Upper lobe of left lung (tissue), 6 donors: ENCODE measurements at regions not wholly inside any gene's neighbourhood (a gene's known extent, or its start where the extent isn't known, plus 50 kb on each side); places are given as distances from the start of the nearest gene placed in this dataset.

Experiments
- ATAC-seq, 2 donors: fragments of 200-7000 bp; cut with Tn5 transposase; one replicate each; pipeline ENCODE4 v1.9.1; 2022; ENCODE audit warnings: mild to moderate bottlenecking in 2 of 2, moderate library complexity in 2 of 2; ENCODE audit not compliant: low FRiP score in 2 of 2
- DNase-seq, 2 donors: peaks; one replicate each; pipeline ENCODE4 v3.0.0-alpha.2; 2019 to 2020
- H3K27ac ChIP-seq, 4 donors: fragments of 200-600 bp; sonication (generic); one replicate each; pipeline ENCODE4 v1.5.1; 2016 to 2019
- H3K27me3 ChIP-seq, 4 donors: fragments of 200-600 bp; sonication (generic); one replicate each; pipeline ENCODE4 v1.5.1; 2017 to 2019
- H3K36me3 ChIP-seq, 4 donors: fragments of 200-600 bp; sonication (generic); one replicate each; pipeline ENCODE4 v1.5.1; 2016 to 2019
- H3K4me1 ChIP-seq, 4 donors: fragments of 200-600 bp; sonication (generic); one replicate each; pipeline ENCODE4 v1.5.1; 2018 to 2019
- H3K4me3 ChIP-seq, 4 donors: fragments of 200-600 bp; sonication (generic); one replicate each; pipeline ENCODE4 v1.5.1; 2017 to 2019; ENCODE audit warnings: mild to moderate bottlenecking in 2 of 4, moderate library complexity in 1 of 4
- H3K9me3 ChIP-seq, 4 donors: fragments of 200-600 bp; sonication (generic); one replicate each; pipeline ENCODE4 v1.5.1; 2018 to 2019
- EP300 ChIP-seq, 4 donors: sonication (generic); formaldehyde crosslinking; IDR thresholded peaks; one replicate each; pipeline ENCODE4 v1.5.1; 2017; ENCODE audit warnings: antibody characterized with exemption in 4 of 4, control low read depth in 2 of 4
- POLR2A ChIP-seq, 4 donors: fragments of 450-650 bp; IDR thresholded peaks; one replicate each; pipeline ENCODE4 v1.5.1; 2016 to 2017; ENCODE audit warnings: antibody characterized with exemption in 4 of 4, mild to moderate bottlenecking in 2 of 4
- POLR2AphosphoS5 ChIP-seq, 2 donors: sonication (generic); formaldehyde crosslinking; IDR thresholded peaks; one replicate each; pipeline ENCODE4 v1.5.1; 2017; ENCODE audit warnings: antibody characterized with exemption in 2 of 2
- WGBS, 2 donors: methylation state at CpG; one replicate each; pipeline ENCODE4 v1.1.5; 2017 to 2018; 5-methylcytosine and 5-hydroxymethylcytosine counted together
- TF ChIP-seq, protein P1 (sequence below), 6 experiments: fragments of 450-650 bp in 4 of 6; fragments of 200-600 bp in 2 of 6; sonication (generic) in 2 of 6; IDR thresholded peaks; one replicate each; pipeline ENCODE4 v1.5.1; 2016 to 2019; ENCODE audit warnings: antibody characterized with exemption in 6 of 6
- donor health status: DM: no; HTN: no; CAD: no; lungs with moderate emphysema.
- donor health status: DM: no; HTN: yes; CAD: no; lungs with severe emphysema.

DNA sequence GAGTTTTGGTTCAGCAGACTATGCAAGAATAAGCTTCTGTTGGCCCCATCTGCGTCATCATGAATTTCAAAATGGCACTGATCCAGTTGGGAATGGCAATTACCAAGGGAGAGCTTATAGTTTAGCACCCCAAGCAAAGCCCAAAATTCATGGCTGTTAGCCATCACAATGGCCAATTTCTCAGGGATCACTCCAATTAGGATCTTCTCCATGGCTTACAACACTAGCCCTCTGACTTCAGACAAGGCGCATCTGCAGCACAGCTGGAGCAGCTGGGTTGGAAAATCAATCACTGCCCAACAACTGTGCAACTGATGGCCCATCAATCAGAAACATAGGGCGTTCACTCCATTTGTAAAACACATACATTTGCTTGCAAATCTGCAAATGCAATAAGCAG, 273.6 kb downstream of the SRBD1 start:
- Histone ChIP-seq H3K36me3 (no peaks in the 10 kb centered on the region), H3K4me1 (no peaks in the 10 kb centered on the region), H3K4me3 (no peak overlapping the region), H3K9me3 (no peaks in the 10 kb centered on the region), H3K27me3 (no peaks in the 10 kb centered on the region), H3K27ac (no peak overlapping the region)
- TF ChIP-seq POLR2AphosphoS5 (IDR thresholded peaks at IDR 0.05) (no peak), EP300 (IDR thresholded peaks at IDR 0.05) (no peak), POLR2A (IDR thresholded peaks at IDR 0.05) (no peak)
- TF ChIP-seq, protein P1, sequence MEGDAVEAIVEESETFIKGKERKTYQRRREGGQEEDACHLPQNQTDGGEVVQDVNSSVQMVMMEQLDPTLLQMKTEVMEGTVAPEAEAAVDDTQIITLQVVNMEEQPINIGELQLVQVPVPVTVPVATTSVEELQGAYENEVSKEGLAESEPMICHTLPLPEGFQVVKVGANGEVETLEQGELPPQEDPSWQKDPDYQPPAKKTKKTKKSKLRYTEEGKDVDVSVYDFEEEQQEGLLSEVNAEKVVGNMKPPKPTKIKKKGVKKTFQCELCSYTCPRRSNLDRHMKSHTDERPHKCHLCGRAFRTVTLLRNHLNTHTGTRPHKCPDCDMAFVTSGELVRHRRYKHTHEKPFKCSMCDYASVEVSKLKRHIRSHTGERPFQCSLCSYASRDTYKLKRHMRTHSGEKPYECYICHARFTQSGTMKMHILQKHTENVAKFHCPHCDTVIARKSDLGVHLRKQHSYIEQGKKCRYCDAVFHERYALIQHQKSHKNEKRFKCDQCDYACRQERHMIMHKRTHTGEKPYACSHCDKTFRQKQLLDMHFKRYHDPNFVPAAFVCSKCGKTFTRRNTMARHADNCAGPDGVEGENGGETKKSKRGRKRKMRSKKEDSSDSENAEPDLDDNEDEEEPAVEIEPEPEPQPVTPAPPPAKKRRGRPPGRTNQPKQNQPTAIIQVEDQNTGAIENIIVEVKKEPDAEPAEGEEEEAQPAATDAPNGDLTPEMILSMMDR (IDR thresholded peaks at IDR 0.05) = no peak
- 81 to 93% methylated on average over 3 of the region's 3 CpGs for WGBS, 2 donors
- ATAC-seq (no peak), DNase-seq (no peak)

DNA sequence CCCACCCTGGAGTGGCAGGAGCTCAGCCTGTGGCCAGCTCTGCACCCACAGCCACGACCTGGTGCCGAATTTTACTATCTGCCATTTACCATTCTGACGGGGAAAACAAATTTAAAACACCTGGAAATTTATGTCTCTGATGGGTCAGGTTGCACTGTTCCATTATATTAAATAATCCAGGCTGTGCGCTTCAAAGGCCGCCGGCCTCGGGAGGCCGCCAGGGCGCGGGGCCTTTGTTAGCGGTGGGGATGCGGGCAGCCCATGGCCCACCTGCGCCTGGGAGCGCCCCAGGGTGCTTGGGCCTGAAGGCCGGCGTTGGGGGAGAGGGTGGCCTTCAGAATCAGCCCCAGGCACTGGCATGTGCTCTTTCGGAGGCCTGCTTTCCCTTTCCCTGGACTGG, 276.9 kb downstream of the SRBD1 start:
- Histone ChIP-seq H3K36me3 (no peaks in the 10 kb centered on the region), H3K9me3 (no peaks in the 10 kb centered on the region), H3K27ac (no peak overlapping the region), H3K4me3 (no peak overlapping the region), H3K4me1 (peaks cover 0 to 19% (median 10%) of the 10 kb centered on the region in 4 donors), H3K27me3 (no peaks in the 10 kb centered on the region)
- TF ChIP-seq, protein P1 (IDR thresholded peaks at IDR 0.05) = no peak
- TF ChIP-seq POLR2AphosphoS5 (IDR thresholded peaks at IDR 0.05) (no peak), EP300 (IDR thresholded peaks at IDR 0.05) (no peak), POLR2A (IDR thresholded peaks at IDR 0.05) (no peak)
- 90 to 96% methylated on average over 15 to 17 of the region's 17 CpGs for WGBS, 2 donors
- ATAC-seq = no peak
- DNase-seq = peak in 1 of 2 donors; percentile 75

DNA sequence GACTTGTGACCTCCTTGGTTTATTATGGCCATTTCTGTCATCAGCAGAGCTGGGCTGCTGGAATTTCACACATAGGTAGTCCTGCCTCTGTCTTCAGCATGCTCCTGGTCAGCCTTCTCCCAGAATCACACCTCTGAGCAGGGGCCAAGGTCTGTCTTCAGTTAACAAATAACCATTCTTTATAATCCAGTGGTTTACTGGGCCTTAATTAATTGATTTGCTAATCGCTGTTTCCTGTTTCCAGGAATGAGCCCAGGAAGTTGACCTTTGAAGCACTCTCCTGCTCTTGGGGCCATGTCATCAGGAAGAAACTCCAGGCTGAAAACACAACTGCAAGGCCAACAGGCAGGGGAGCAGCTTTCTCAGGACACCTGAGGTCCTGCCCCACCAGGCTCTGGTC, 278.5 kb downstream of the SRBD1 start:
- no peak for ATAC-seq
- 75 to 80% methylated on average over 1 of the region's 1 CpG for WGBS, 2 donors
- H3K36me3 ChIP-seq = no peaks in the 10 kb centered on the region
- peaks cover 0 to 19% (median 10%) of the 10 kb centered on the region in 4 donors for H3K4me1 ChIP-seq
- no peak overlapping the region for H3K4me3 ChIP-seq
- TF ChIP-seq POLR2A (IDR thresholded peaks at IDR 0.05) (no peak), POLR2AphosphoS5 (IDR thresholded peaks at IDR 0.05) (no peak), EP300 (IDR thresholded peaks at IDR 0.05) (no peak)
- TF ChIP-seq, protein P1 (IDR thresholded peaks at IDR 0.05) = no peak
- DNase-seq = no peak
- H3K27ac ChIP-seq = no peak overlapping the region
- H3K9me3 ChIP-seq = no peaks in the 10 kb centered on the region
- no peaks in the 10 kb centered on the region for H3K27me3 ChIP-seq

DNA sequence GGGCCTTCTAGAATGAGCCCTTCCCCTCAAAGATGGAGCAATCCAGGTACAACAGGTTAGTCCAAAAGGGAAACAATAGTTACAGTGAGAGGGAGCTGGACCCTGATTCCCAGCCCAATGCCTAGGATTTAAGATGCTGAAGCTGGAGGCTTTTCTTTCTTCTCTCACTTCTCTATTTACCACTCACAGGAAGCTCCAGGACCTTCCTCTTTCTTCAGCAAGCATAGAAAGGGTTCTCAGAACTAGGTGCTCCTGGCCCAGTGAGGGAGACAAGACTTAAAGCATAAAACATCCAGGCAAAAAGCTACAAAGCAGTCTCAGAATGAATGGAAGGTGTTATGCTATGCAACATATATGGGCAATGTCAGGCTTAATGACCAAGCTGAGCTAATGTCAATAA, 279.0 kb downstream of the SRBD1 start:
- Histone ChIP-seq H3K27me3 (no peaks in the 10 kb centered on the region), H3K36me3 (no peaks in the 10 kb centered on the region), H3K4me1 (peaks cover 0 to 19% (median 10%) of the 10 kb centered on the region in 4 donors), H3K9me3 (no peaks in the 10 kb centered on the region), H3K4me3 (no peak overlapping the region), H3K27ac (no peak overlapping the region)
- TF ChIP-seq EP300 (IDR thresholded peaks at IDR 0.05) = no peak
- TF ChIP-seq, protein P1 (IDR thresholded peaks at IDR 0.05) = no peak
- no peak for TF ChIP-seq POLR2A (IDR thresholded peaks at IDR 0.05)
- no peak for TF ChIP-seq POLR2AphosphoS5 (IDR thresholded peaks at IDR 0.05)
- ATAC-seq (no peak), DNase-seq (no peak)

DNA sequence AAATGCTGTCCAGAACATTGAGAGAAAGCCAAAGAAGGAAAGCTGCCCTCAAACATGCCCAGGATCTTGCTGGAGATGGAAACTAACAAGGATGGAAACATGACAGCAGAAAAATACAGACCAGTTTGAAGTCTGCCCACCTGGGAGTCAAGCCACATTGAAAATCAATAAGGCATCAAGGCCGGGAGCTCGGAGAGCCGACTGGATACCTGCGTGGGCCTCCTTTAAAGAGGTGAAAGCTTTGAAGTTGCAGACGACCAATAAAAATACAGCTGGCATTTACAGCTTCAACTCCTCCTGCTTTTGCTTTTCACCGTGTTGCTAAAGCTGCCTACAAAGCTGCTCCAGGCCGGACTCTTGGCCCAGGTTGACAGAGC, 279.7 kb downstream of the SRBD1 start:
- H3K4me1 ChIP-seq = peaks cover 0 to 19% (median 10%) of the 10 kb centered on the region in 4 donors
- TF ChIP-seq POLR2AphosphoS5 (IDR thresholded peaks at IDR 0.05) = no peak
- TF ChIP-seq, protein P1 (IDR thresholded peaks at IDR 0.05) = no peak
- no peak for TF ChIP-seq POLR2A (IDR thresholded peaks at IDR 0.05)
- TF ChIP-seq EP300 (IDR thresholded peaks at IDR 0.05) = no peak
- no peak overlapping the region for H3K27ac ChIP-seq
- no peak overlapping the region for H3K4me3 ChIP-seq
- ATAC-seq (no peak), DNase-seq (no peak)
- 81 to 85% methylated on average over 7 of the region's 7 CpGs for WGBS, 2 donors
- no peaks in the 10 kb centered on the region for H3K27me3 ChIP-seq
- H3K36me3 ChIP-seq = no peaks in the 10 kb centered on the region
- no peaks in the 10 kb centered on the region for H3K9me3 ChIP-seq
